GM12873 (cell line): ENCODE measurements at regions not wholly inside any gene's neighbourhood (a gene's known extent, or its start where the extent isn't known, plus 50 kb on each side); places are given as distances from the start of the nearest gene placed in this dataset.

Experiments used
- TF ChIP-seq, protein P1 (sequence below): IDR thresholded peaks from 2 replicates; pipeline ENCODE4 v1.5.1; 2012; ENCODE audit warnings: low read depth, mild to moderate bottlenecking, moderate library complexity, low read length, control low read depth; ENCODE audit not compliant: insufficient read depth; ENCODE audit errors: missing control alignments

DNA sequence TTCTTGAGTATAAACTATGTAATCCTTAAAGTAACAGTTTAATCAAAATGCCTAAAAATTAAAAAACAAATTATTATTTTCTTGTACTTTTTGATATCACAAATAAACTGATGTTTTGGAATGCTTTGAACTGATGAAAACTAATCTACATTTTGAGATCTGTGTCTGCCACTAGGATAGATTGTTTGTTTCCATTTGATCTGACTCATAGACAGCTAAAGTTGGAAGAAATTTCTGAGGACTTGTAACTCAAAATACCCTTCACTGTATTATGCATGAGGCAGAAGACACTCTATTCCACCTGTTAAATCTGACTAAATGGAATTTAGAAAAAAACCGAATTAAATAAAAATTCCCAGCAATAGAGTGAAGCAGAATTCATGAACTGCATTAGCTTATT lies 1400.0 kb upstream of the FLRT2 start:
- TF ChIP-seq, protein P1, sequence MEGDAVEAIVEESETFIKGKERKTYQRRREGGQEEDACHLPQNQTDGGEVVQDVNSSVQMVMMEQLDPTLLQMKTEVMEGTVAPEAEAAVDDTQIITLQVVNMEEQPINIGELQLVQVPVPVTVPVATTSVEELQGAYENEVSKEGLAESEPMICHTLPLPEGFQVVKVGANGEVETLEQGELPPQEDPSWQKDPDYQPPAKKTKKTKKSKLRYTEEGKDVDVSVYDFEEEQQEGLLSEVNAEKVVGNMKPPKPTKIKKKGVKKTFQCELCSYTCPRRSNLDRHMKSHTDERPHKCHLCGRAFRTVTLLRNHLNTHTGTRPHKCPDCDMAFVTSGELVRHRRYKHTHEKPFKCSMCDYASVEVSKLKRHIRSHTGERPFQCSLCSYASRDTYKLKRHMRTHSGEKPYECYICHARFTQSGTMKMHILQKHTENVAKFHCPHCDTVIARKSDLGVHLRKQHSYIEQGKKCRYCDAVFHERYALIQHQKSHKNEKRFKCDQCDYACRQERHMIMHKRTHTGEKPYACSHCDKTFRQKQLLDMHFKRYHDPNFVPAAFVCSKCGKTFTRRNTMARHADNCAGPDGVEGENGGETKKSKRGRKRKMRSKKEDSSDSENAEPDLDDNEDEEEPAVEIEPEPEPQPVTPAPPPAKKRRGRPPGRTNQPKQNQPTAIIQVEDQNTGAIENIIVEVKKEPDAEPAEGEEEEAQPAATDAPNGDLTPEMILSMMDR, result no peak

DNA sequence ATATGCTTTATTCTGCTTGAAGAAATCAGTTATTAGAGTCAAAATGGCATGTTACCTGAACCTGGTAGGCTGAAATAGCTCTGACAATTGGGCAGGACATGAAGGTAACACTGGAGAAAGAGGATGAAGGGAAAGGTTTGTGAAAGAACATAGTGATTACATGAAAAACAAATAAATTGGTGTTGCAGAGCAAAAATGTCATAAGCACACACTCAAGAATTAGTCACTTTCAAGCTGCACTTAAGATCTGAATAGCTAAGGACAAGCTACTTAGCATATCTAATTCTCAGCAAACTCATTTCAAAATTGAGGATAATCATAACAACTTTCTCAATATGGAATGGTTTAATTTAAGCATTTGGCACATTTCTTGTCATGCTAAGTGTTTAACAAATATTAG lies 1398.0 kb upstream of the FLRT2 start:
- TF ChIP-seq, protein P1, result no peak

- TF ChIP-seq, protein P1, result no peak
These were observed 1385.8 kb upstream of the FLRT2 start for GRCh38 chr14:84144166-84144565.

DNA sequence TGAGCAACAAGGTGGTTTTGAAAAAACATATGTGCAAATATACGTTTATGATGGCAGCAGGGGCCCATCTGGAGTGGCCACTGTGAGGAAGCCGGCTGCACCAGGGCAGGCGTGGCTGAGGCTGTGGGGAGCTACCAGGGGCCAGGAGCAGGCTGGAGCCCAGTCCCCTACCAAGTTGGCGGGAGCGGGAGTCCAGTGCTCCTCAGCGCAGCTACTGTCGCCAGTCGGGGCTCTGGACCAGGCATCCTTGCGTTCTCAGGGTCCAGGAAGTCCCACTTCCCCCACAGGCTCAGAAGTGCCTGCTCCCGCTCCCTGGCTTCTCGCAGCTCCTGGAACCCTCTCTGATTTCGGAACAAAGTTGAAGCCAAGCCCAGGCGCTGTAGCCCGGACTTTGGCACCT lies 1377.5 kb upstream of the FLRT2 start:
- TF ChIP-seq, protein P1, result no peak

DNA sequence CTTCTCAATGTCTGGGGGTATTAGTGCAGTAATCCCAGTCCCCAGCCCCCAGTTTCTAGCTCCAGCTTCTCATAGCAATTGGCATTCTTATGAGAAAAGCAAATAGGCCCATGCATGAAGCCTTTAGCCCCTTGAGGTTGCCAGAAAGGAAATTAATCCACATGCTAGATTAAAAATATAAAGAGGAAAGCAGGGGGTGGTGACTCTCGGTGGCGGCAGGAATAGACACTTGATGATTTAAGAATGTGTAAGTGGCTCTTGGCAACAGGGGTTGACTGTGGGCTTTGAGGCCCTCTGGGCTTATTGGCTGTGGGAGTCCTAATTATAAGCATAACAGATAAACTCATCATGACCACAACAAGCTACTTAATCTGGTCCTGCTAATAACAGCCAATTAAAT lies 1367.3 kb upstream of the FLRT2 start:
- TF ChIP-seq, protein P1, result no peak

- TF ChIP-seq, protein P1, result no peak
These were observed 1362.9 kb upstream of the FLRT2 start for GRCh38 chr14:84167026-84167425.

- TF ChIP-seq, protein P1, result no peak
These were observed 1349.6 kb upstream of the FLRT2 start for GRCh38 chr14:84180336-84180735.

GRCh38 chr14:84181072-84181471 lies 1348.9 kb upstream of the FLRT2 start:
- TF ChIP-seq, protein P1, result no peak
